H9 (cell line): ENCODE measurements at regions not wholly inside any gene's neighbourhood (a gene's known extent, or its start where the extent isn't known, plus 50 kb on each side); places are given as distances from the start of the nearest gene placed in this dataset.

Source experiments
- DNase-seq: peaks from one replicate; pipeline ENCODE4 v3.0.0-alpha.2; 2017
- H2AFZ ChIP-seq: one replicate; pipeline ENCODE4 v1.6.1; 2013; ENCODE audit warnings: mild to moderate bottlenecking, low read length, control low read depth, moderate library complexity
- H2AK5ac ChIP-seq: 2 replicates; pipeline ENCODE4 v1.6.1; 2013; ENCODE audit warnings: low read length, control low read depth, mixed read lengths; ENCODE audit not compliant: insufficient read length
- H2BK120ac ChIP-seq: one replicate; pipeline ENCODE4 v1.6.1; 2013; ENCODE audit warnings: low read depth, mild to moderate bottlenecking, low read length, control low read depth, inconsistent platforms; ENCODE audit not compliant: poor library complexity, severe bottlenecking
- H2BK12ac ChIP-seq: 2 replicates; pipeline ENCODE4 v1.6.1; 2013; ENCODE audit warnings: low read length, control low read depth, mixed read lengths, low read depth; ENCODE audit not compliant: insufficient read length
- H2BK15ac ChIP-seq: 2 replicates; pipeline ENCODE4 v1.6.1; 2013; ENCODE audit warnings: low read depth, low read length, control low read depth
- H2BK20ac ChIP-seq: one replicate; pipeline ENCODE4 v1.6.1; 2013; ENCODE audit warnings: low read depth, mild to moderate bottlenecking, low read length, control low read depth, inconsistent platforms; ENCODE audit not compliant: poor library complexity, severe bottlenecking
- H2BK5ac ChIP-seq: 2 replicates; pipeline ENCODE4 v1.6.1; 2013; ENCODE audit warnings: low read length, control low read depth, mixed read lengths; ENCODE audit not compliant: insufficient read length
- H3K14ac ChIP-seq: 2 replicates; pipeline ENCODE4 v1.6.1; 2013; ENCODE audit warnings: low read length, control low read depth; ENCODE audit not compliant: insufficient read depth
- H3K18ac ChIP-seq: 2 replicates; pipeline ENCODE4 v1.6.1; 2013; ENCODE audit warnings: low read depth, mild to moderate bottlenecking, mixed read lengths, low read length, control low read depth; ENCODE audit not compliant: insufficient read length
- H3K23ac ChIP-seq: 2 replicates; pipeline ENCODE4 v1.6.1; 2013; ENCODE audit warnings: low read length, control low read depth, mixed read lengths, low read depth; ENCODE audit not compliant: insufficient read length
- H3K23me2 ChIP-seq: 2 replicates; pipeline ENCODE4 v1.6.1; 2013; ENCODE audit warnings: low read depth, mild to moderate bottlenecking, mixed read lengths, low read length, control low read depth; ENCODE audit not compliant: insufficient read length, poor library complexity, severe bottlenecking
- H3K27ac ChIP-seq: 2 replicates; pipeline ENCODE4 v1.5.1; 2013; ENCODE audit warnings: low read length, control low read depth, mixed read lengths, low read depth; ENCODE audit not compliant: insufficient read length
- H3K27me3 ChIP-seq: 2 replicates; pipeline ENCODE4 v1.6.1; 2013; ENCODE audit warnings: low read length, control low read depth, inconsistent platforms; ENCODE audit not compliant: insufficient read depth
- H3K4ac ChIP-seq: 2 replicates; pipeline ENCODE4 v1.6.1; 2013; ENCODE audit warnings: low read depth, mild to moderate bottlenecking, control low read depth, inconsistent platforms, low read length, moderate library complexity
- H3K4me1 ChIP-seq: 2 replicates; pipeline ENCODE4 v1.6.1; 2013; ENCODE audit warnings: low read length, control low read depth, inconsistent platforms; ENCODE audit not compliant: insufficient read depth
- H3K4me2 ChIP-seq: 2 replicates; pipeline ENCODE4 v1.6.1; 2013; ENCODE audit warnings: low read length, control low read depth, mixed read lengths; ENCODE audit not compliant: insufficient read length, insufficient read depth
- H3K56ac ChIP-seq: 2 replicates; pipeline ENCODE4 v1.6.1; 2013; ENCODE audit warnings: low read depth, mild to moderate bottlenecking, mixed read lengths, low read length, control low read depth; ENCODE audit not compliant: insufficient read length
- H3K79me1 ChIP-seq: 2 replicates; pipeline ENCODE4 v1.6.1; 2013; ENCODE audit warnings: low read depth, mild to moderate bottlenecking, moderate library complexity, low read length, control low read depth, inconsistent platforms; ENCODE audit not compliant: insufficient read depth, poor library complexity, severe bottlenecking
- H3K79me2 ChIP-seq: 2 replicates; pipeline ENCODE4 v1.6.1; 2013; ENCODE audit warnings: low read length, control low read depth, inconsistent platforms; ENCODE audit not compliant: insufficient read depth
- H3K9ac ChIP-seq: 2 replicates; pipeline ENCODE4 v1.6.1; 2013; ENCODE audit warnings: low read length, control low read depth, mixed read lengths; ENCODE audit not compliant: insufficient read length; ENCODE audit errors: extremely low read depth
- H3K9me3 ChIP-seq: one replicate; pipeline ENCODE4 v1.6.1; 2013; ENCODE audit warnings: low read depth, low read length, inconsistent platforms; ENCODE audit not compliant: control insufficient read depth
- H3T11ph ChIP-seq: one replicate; pipeline ENCODE4 v1.6.1; 2013; ENCODE audit warnings: mild to moderate bottlenecking, low read length, control low read depth, inconsistent platforms
- H4K20me1 ChIP-seq: one replicate; pipeline ENCODE4 v1.6.1; 2013; ENCODE audit not compliant: control insufficient read depth, insufficient read length, insufficient read depth
- H4K5ac ChIP-seq: 2 replicates; pipeline ENCODE4 v1.6.1; 2013; ENCODE audit warnings: low read depth, mild to moderate bottlenecking, mixed read lengths, low read length, control low read depth; ENCODE audit not compliant: insufficient read length
- H4K8ac ChIP-seq: replicated peaks from 2 replicates; pipeline ENCODE4 v1.6.1; 2013; ENCODE audit warnings: low read length, control low read depth, mixed read lengths, low read depth; ENCODE audit not compliant: insufficient read length
- H4K91ac ChIP-seq: 2 replicates; pipeline ENCODE4 v1.6.1; 2013; ENCODE audit warnings: low read depth, mild to moderate bottlenecking, moderate library complexity, mixed read lengths, low read length, control low read depth; ENCODE audit not compliant: insufficient read length
- H3K27ac Mint-ChIP-seq, 3 experiments: 2 replicates in 2 of 3; 3 replicates in 1 of 3; pipeline ENCODE4 v1.8.0; 2020 to 2021; ENCODE audit warnings: mixed read lengths in 3 of 3, mild to moderate bottlenecking in 1 of 3, moderate library complexity in 1 of 3
- H3K27me3 Mint-ChIP-seq: 2 replicates; pipeline ENCODE4 v1.8.0; 2021; ENCODE audit warnings: low read depth, mild to moderate bottlenecking, moderate library complexity, mixed read lengths
- H3K36me3 Mint-ChIP-seq, 3 experiments: 2 replicates in 2 of 3; 3 replicates in 1 of 3; pipeline ENCODE4 v1.8.0; 2020 to 2021; ENCODE audit warnings: low read depth in 3 of 3, mixed read lengths in 3 of 3; ENCODE audit not compliant: insufficient read depth in 1 of 3
- H3K4me1 Mint-ChIP-seq, 2 experiments: 2 replicates each; pipeline ENCODE4 v1.8.0; 2020; ENCODE audit warnings: mixed read lengths in 2 of 2
- H3K4me3 Mint-ChIP-seq, 2 experiments: 2 replicates in 1 of 2; 3 replicates in 1 of 2; pipeline ENCODE4 v1.8.0; 2020 to 2021; ENCODE audit warnings: mild to moderate bottlenecking in 2 of 2, mixed read lengths in 2 of 2, moderate library complexity in 1 of 2
- H3K9me3 Mint-ChIP-seq, 2 experiments: 2 replicates in 1 of 2; 3 replicates in 1 of 2; pipeline ENCODE4 v1.8.0; 2020; ENCODE audit warnings: mild to moderate bottlenecking in 2 of 2, mixed read lengths in 2 of 2, moderate library complexity in 1 of 2
- WGBS: extraction: QIAGEN DNeasy Blood & Tissue Kit; methylation state at CpG from one replicate; pipeline ENCODE4 v1.1.7; 2013; ENCODE audit warnings: missing lambda C conversion rate, low lambda C conversion rate, mixed read lengths; ENCODE audit not compliant: insufficient read length; ENCODE audit errors: extremely low coverage; 5-methylcytosine and 5-hydroxymethylcytosine counted together
- TF ChIP-seq, protein P1 (sequence below): fragments of 200-600 bp; sonication (generic); conservative IDR thresholded peaks from 3 replicates; pipeline ENCODE4 v1.8.0; 2021; ENCODE audit warnings: antibody characterized with exemption, mild to moderate bottlenecking

DNA sequence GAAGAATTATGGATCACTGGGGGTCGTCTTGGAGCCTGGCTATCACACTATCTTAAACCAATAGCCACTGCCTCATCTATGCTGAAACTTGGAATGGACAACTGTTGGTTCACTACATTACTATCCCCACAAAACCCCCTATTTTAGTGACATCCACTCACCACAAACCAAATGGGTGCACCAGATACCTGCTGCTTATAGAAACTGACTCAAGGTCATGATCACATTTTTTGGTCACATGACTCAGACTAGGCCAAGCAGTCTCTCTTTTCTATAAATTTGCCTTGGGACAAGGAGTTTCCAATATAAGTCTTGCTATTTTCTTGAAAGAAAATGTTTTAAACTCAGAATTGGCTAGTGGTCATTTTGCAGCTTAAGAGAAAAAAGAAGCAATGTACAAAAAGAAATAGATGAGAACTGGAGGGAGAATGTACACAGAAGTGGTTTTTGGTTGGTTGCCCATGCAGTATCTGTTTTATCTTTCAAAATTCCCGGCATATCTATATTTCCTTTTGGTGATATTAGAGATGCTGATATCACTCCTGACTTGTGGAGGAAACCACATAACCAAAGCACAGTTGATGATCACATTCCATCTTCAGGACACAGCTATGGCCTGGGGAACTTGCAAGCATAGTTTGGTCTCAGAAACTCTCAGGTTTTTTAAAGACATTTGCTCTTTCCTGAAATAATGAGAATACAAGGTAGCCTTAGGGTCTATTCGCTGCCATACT lies 85.2 kb upstream of the CACNA2D1 start:
- H3K27me3 Mint-ChIP-seq: no peaks in the 10 kb centered on the region
- H3K18ac ChIP-seq: no peak overlapping the region
- H2BK12ac ChIP-seq: no peak overlapping the region
- H3K9me3 ChIP-seq: no peaks in the 10 kb centered on the region
- no peak overlapping the region for H2AK5ac ChIP-seq
- no peak for DNase-seq
- no peak overlapping the region for H3K23ac ChIP-seq
- no peak overlapping the region for H3K4ac ChIP-seq
- H3K9me3 Mint-ChIP-seq: no peaks in the 10 kb centered on the region
- no peak overlapping the region for H4K8ac ChIP-seq
- H3K56ac ChIP-seq: no peak overlapping the region
- no peaks in the 10 kb centered on the region for H4K20me1 ChIP-seq
- H3K27ac Mint-ChIP-seq: no peak overlapping the region
- no peaks in the 10 kb centered on the region for H3K36me3 Mint-ChIP-seq
- no peaks in the 10 kb centered on the region for H3K79me1 ChIP-seq
- peaks cover 12 to 17% of the 10 kb centered on the region in 2 experiments for H3K4me1 Mint-ChIP-seq
- no peak overlapping the region for H2BK15ac ChIP-seq
- no peak overlapping the region for H3K4me2 ChIP-seq
- H3K27ac ChIP-seq: no peak overlapping the region
- no CpG with 5 or more reads among the region's 3 CpGs for WGBS
- no peak overlapping the region for H2BK5ac ChIP-seq
- H3K4me1 ChIP-seq: no peaks in the 10 kb centered on the region; the same call in 1 of the 2 replicates
- no peak overlapping the region for H3K4me3 Mint-ChIP-seq
- H3K27me3 ChIP-seq: no peaks in the 10 kb centered on the region
- TF ChIP-seq, protein P1, sequence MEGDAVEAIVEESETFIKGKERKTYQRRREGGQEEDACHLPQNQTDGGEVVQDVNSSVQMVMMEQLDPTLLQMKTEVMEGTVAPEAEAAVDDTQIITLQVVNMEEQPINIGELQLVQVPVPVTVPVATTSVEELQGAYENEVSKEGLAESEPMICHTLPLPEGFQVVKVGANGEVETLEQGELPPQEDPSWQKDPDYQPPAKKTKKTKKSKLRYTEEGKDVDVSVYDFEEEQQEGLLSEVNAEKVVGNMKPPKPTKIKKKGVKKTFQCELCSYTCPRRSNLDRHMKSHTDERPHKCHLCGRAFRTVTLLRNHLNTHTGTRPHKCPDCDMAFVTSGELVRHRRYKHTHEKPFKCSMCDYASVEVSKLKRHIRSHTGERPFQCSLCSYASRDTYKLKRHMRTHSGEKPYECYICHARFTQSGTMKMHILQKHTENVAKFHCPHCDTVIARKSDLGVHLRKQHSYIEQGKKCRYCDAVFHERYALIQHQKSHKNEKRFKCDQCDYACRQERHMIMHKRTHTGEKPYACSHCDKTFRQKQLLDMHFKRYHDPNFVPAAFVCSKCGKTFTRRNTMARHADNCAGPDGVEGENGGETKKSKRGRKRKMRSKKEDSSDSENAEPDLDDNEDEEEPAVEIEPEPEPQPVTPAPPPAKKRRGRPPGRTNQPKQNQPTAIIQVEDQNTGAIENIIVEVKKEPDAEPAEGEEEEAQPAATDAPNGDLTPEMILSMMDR: no peak
- no peak overlapping the region for H2BK120ac ChIP-seq
- H3K23me2 ChIP-seq: no peaks in the 10 kb centered on the region
- no peak overlapping the region for H3K14ac ChIP-seq
- no peak overlapping the region for H3K9ac ChIP-seq
- H3T11ph ChIP-seq: no peak overlapping the region
- no peak overlapping the region for H2AFZ ChIP-seq
- H4K5ac ChIP-seq: no peak overlapping the region
- no peak overlapping the region for H2BK20ac ChIP-seq
- no peak overlapping the region for H4K91ac ChIP-seq
- no peaks in the 10 kb centered on the region for H3K79me2 ChIP-seq
